Heart right ventricle (tissue), 16 donors: ENCODE measurements at regions not wholly inside any gene's neighbourhood (a gene's known extent, or its start where the extent isn't known, plus 50 kb on each side); places are given as distances from the start of the nearest gene placed in this dataset.

Source experiments
- ATAC-seq, 8 donors: fragments of 200-7000 bp; cut with Tn5 transposase; one replicate each; pipeline ENCODE4 v1.9.1; 2020; ENCODE audit warnings: mild to moderate bottlenecking in 8 of 8, moderate library complexity in 8 of 8, moderate number of reproducible peaks in 1 of 8
- DNase-seq, 2 donors: peaks; one replicate each; pipeline ENCODE4 v3.0.0-alpha.2; 2020
- H3K27ac ChIP-seq, 10 donors: fragments of 200-600 bp; sonication (generic) in 2 of 10; one replicate each; pipeline versions ENCODE4 v1.5.0 to v1.8.0; 2020 to 2022; ENCODE audit warnings: mild to moderate bottlenecking in 3 of 10
- H3K27me3 ChIP-seq, 7 donors: fragments of 200-600 bp; one replicate each; pipeline ENCODE4 v1.8.0; 2021 to 2022; ENCODE audit warnings: mild to moderate bottlenecking in 2 of 7
- H3K36me3 ChIP-seq, 9 donors: fragments of 200-600 bp; sonication (generic) in 1 of 9; one replicate each; pipeline versions ENCODE4 v1.5.0 to v1.8.0; 2020 to 2022; ENCODE audit warnings: mild to moderate bottlenecking in 2 of 9
- H3K4me1 ChIP-seq, 9 donors: fragments of 200-600 bp; sonication (generic) in 1 of 9; one replicate each; pipeline versions ENCODE4 v1.5.0 to v1.8.0; 2020 to 2022; ENCODE audit warnings: mild to moderate bottlenecking in 4 of 9
- H3K4me3 ChIP-seq, 10 donors: fragments of 200-600 bp; sonication (generic) in 2 of 10; one replicate each; pipeline versions ENCODE4 v1.5.0 to v1.8.0; 2020 to 2022; ENCODE audit warnings: mild to moderate bottlenecking in 7 of 10, moderate library complexity in 2 of 10
- H3K9me3 ChIP-seq, 11 donors: fragments of 200-600 bp in 10 of 11; sonication (generic) in 2 of 11; one replicate each; pipeline versions ENCODE4 v1.5.0 to v1.8.0; 2013 to 2022; ENCODE audit warnings: mild to moderate bottlenecking in 2 of 11, control low read depth in 1 of 11, moderate library complexity in 1 of 11
- WGBS, 2 donors: extraction: QIAGEN DNeasy Blood & Tissue Kit; methylation state at CpG; one replicate each; pipeline ENCODE4 v1.1.7; 2013; ENCODE audit warnings: inconsistent platforms in 1 of 2; 5-methylcytosine and 5-hydroxymethylcytosine counted together
- intact Hi-C, 10 donors: fragments of 100-400 bp; cut with DNase I; formaldehyde crosslinking; loops; one replicate each; pipeline versions ENCODE4 v1.11.1 to v1.14.2; 2022
- TF ChIP-seq, protein P1 (sequence below), 9 donors: fragments of 200-600 bp; sonication (generic) in 2 of 9; IDR thresholded peaks; one replicate each; pipeline versions ENCODE4 v1.5.0 to v1.8.0; 2021 to 2022; ENCODE audit warnings: antibody characterized with exemption in 9 of 9, mild to moderate bottlenecking in 5 of 9, moderate library complexity in 1 of 9
- donor health status: Arrhythmogenic right ventricular cardiomyopathy.
- donor health status: ischemic (EF 13 %, LVEDD 7.1; RV severe dilation, severe dysfunction).
- donor health status: healthy with polysubstance abuse.
- donor health status: DM: no; HTN: yes; CAD: no.
- donor health status: DM: no; HTN: no; CAD: no.
- donor health status: ischemic (EF 25% LVEDD 6.9; RV normal size, moderate dysfunction).
- donor health status: ischemic (EF 25% LVEDD 5.7; RV mildly dilated, moderate dysfunction).
- donor health status: healthy.
- donor health status: DM: yes; HTN: yes; CAD: no.
- donor health status: Ischemic cardiomyopathy.
- donor health status: ischemic (EF 35%, LVEDD 5.7; RV mildly dilated, moderate dysfunction).
- donor health status: nonischemic (EF 11% LVEDD 7.7; RV severe dilation, severe dysfunction).
- donor health status: DM: yes; HTN: yes; CAD: no.
- donor health status: PGD.
- donor health status: ischemic (EF 29% LVEDD 5.4; RV normal size, mild dysfunction).
- donor health status: nonischemic (EF 23%, LVEDD 6.1; RV moderate dilation, normal function).

GRCh38 chr18:4603955-4604354 is 148.8 kb upstream of the DLGAP1 start:
- 86 to 92% methylated on average over 7 of the region's 7 CpGs for WGBS, 2 donors
- H3K4me1 ChIP-seq = no peaks in the 10 kb centered on the region
- intact Hi-C loops = no loop called here
- no peak overlapping the region for H3K4me3 ChIP-seq
- no peaks in the 10 kb centered on the region for H3K36me3 ChIP-seq
- no peaks in the 10 kb centered on the region for H3K27me3 ChIP-seq
- H3K9me3 ChIP-seq = no peaks in the 10 kb centered on the region
- TF ChIP-seq, protein P1, sequence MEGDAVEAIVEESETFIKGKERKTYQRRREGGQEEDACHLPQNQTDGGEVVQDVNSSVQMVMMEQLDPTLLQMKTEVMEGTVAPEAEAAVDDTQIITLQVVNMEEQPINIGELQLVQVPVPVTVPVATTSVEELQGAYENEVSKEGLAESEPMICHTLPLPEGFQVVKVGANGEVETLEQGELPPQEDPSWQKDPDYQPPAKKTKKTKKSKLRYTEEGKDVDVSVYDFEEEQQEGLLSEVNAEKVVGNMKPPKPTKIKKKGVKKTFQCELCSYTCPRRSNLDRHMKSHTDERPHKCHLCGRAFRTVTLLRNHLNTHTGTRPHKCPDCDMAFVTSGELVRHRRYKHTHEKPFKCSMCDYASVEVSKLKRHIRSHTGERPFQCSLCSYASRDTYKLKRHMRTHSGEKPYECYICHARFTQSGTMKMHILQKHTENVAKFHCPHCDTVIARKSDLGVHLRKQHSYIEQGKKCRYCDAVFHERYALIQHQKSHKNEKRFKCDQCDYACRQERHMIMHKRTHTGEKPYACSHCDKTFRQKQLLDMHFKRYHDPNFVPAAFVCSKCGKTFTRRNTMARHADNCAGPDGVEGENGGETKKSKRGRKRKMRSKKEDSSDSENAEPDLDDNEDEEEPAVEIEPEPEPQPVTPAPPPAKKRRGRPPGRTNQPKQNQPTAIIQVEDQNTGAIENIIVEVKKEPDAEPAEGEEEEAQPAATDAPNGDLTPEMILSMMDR (IDR thresholded peaks at IDR 0.05) = no peak
- no peak for DNase-seq
- no peak overlapping the region for H3K27ac ChIP-seq
- no peak for ATAC-seq

GRCh38 chr18:4599312-4599711 is 144.2 kb upstream of the DLGAP1 start:
- no peaks in the 10 kb centered on the region for H3K27me3 ChIP-seq
- intact Hi-C loops = no loop called here
- H3K4me1 ChIP-seq = no peaks in the 10 kb centered on the region
- H3K4me3 ChIP-seq = no peak overlapping the region
- no peak overlapping the region for H3K27ac ChIP-seq
- TF ChIP-seq, protein P1 (IDR thresholded peaks at IDR 0.05) = no peak
- H3K9me3 ChIP-seq = peaks cover 0 to 11% (median 0%) of the 10 kb centered on the region in 11 donors
- no peaks in the 10 kb centered on the region for H3K36me3 ChIP-seq
- ATAC-seq (no peak), DNase-seq (no peak)
- 35 to 41% methylated on average over 4 of the region's 4 CpGs for WGBS, 2 donors

- TF ChIP-seq, protein P1 (IDR thresholded peaks at IDR 0.05) = no peak
- ATAC-seq = no peak
- intact Hi-C loops = no loop called here
- Histone ChIP-seq H3K4me1 (no peaks in the 10 kb centered on the region), H3K27ac (no peak overlapping the region), H3K27me3 (no peaks in the 10 kb centered on the region), H3K36me3 (no peaks in the 10 kb centered on the region), H3K9me3 (peaks cover 0 to 11% (median 0%) of the 10 kb centered on the region in 11 donors), H3K4me3 (no peak overlapping the region)
- 81 to 84% methylated on average over 3 of the region's 3 CpGs for WGBS, 2 donors
- DNase-seq = no peak
Measured at GRCh38 chr18:4597301-4597700, 142.2 kb upstream of the DLGAP1 start.

DNA sequence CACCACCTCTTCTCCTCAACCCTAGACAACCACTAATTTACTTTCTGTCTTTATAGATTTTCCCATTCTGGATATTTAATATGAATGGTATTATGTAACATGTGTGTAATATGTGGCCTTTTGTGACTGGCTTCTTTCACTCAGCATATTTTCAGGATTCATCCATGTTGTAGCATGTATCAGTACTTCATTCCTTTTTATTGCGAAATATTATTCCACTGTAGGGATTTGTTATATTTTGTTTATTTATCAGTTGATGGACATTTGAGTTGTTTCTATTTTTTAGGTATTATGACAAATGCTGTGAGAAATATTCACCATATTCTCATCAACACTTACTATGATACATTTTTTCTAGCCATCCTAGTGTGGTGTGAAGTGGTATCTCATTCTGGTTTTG is 138.8 kb upstream of the DLGAP1 start:
- DNase-seq (no peak), ATAC-seq (no peak)
- WGBS, 2 donors = 87 to 92% methylated on average over 1 of the region's 1 CpG
- intact Hi-C loops = no loop called here
- no peaks in the 10 kb centered on the region for H3K36me3 ChIP-seq
- peaks cover 0 to 15% (median 0%) of the 10 kb centered on the region in 11 donors for H3K9me3 ChIP-seq
- H3K27me3 ChIP-seq = no peaks in the 10 kb centered on the region
- no peaks in the 10 kb centered on the region for H3K4me1 ChIP-seq
- H3K27ac ChIP-seq = no peak overlapping the region
- TF ChIP-seq, protein P1 (IDR thresholded peaks at IDR 0.05) = no peak
- no peak overlapping the region for H3K4me3 ChIP-seq
